HG02642 (cell line): ENCODE measurements at regions not wholly inside any gene's neighbourhood (a gene's known extent, or its start where the extent isn't known, plus 50 kb on each side); places are given as distances from the start of the nearest gene placed in this dataset.

Experiments
- ATAC-seq: cut with Tn5 transposase; IDR thresholded peaks from one replicate; pipeline ENCODE4 v1.9.1; 2021; ENCODE audit warnings: mild to moderate bottlenecking; ENCODE audit not compliant: unreplicated experiment, poor library complexity

GRCh38 chr20:60124776-60125381 is 166.7 kb downstream of the CDH26 start:
- ATAC-seq: no peak

DNA sequence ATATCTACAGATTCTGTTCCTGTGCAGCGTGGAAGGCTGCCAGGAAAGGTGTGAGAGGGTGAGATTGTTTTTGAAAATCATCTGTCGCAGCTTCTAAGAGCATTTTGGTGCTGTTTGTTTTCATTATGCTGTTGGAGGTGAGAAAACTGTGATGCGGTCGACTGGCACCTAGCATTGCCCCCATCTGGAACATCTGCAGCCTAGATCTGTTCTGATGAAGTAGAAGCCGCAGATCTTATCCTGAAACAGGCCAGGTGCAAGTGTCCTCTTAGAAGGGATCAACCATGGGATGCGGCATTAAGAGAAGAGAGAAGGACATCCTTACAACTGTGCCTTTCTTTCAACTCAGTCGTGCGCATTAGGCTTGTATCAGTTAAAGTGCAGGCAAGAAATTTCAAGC is 167.3 kb downstream of the CDH26 start:
- ATAC-seq: no peak

GRCh38 chr20:60126975-60127374 is 168.8 kb downstream of the CDH26 start:
- no peak for ATAC-seq

- ATAC-seq: no peak
These were observed 173.2 kb downstream of the CDH26 start for GRCh38 chr20:60131375-60131774.

DNA sequence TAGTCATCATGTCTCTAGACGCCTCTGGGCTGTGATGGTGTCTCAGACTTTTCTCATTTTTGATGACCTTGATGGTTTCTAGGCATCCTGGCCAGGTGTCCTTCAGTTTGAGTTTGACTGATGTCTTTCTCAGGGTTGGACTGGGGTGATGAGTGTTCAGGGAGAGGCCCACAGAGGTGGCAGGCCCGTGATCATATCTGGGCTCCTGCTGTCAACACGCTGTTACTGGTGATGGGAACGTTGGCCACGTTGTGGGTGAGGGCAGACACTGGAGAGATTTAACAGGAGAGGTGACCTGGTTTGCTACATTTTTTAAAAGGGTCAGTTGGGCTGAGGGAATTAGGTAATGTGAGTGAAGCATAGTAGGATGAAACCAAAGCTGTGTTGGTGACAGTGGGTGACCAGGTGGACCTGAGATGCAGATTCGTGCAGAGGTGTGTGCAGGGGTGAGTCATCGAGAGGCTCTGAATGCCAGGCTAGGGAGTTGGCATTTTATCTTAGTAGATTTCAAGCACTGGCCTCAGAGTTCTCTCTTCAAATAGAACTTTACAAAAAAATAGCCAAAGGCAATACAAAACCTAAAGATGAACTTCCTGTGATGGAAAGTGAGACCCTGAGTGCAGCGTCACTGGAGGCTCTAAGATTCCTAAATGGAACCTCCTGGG is 174.1 kb downstream of the CDH26 start:
- ATAC-seq: no peak

GRCh38 chr20:60132827-60133670 is 174.8 kb downstream of the CDH26 start:
- no peak for ATAC-seq

- no peak for ATAC-seq
These were observed 177.1 kb downstream of the CDH26 start for GRCh38 chr20:60135276-60135675.

DNA sequence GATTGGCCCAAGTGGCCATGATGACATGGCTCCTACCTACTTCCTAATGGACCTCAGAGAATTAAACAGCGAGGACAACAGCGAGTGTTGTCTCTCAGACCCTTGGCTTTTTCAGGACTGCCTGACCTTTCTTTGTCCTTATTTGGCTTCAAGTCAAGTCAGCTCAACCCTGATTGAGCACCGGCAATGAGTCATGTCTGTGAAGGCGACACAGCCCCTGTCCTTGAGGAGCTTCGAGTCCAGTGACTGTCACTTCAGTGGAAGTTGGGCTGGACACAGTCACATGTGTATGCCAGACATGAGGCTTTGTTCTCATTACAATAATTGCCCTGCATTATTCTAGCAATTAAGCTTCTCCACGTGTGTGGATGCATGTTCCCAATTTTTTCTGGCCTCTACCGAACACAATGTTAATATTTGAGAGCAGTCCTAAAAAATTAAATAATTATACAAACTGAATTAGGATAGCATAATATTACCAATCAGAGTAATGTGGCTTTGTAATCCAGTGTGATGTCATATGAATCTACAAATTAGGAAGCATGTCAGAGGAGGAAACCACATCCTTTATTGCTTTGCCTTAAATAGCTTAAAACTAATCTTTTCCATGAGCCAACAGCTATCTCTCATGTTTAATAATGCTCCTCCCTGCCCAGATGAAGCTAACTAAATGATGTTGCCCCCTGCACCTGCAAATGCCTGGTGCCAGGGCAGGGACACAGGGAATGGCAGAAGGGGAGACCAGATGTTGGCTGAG is 178.6 kb downstream of the CDH26 start:
- ATAC-seq: no peak

- no peak for ATAC-seq
These were observed 179.5 kb downstream of the CDH26 start for GRCh38 chr20:60137657-60138245.

- ATAC-seq: no peak
These were observed 180.3 kb downstream of the CDH26 start for GRCh38 chr20:60138256-60139220.

- ATAC-seq: no peak
These were observed 181.6 kb downstream of the CDH26 start for GRCh38 chr20:60139663-60140446.

GRCh38 chr20:60142587-60142986 is 184.4 kb downstream of the CDH26 start:
- ATAC-seq: no peak

- no peak for ATAC-seq
These were observed 185.1 kb downstream of the CDH26 start for GRCh38 chr20:60143261-60143842.

DNA sequence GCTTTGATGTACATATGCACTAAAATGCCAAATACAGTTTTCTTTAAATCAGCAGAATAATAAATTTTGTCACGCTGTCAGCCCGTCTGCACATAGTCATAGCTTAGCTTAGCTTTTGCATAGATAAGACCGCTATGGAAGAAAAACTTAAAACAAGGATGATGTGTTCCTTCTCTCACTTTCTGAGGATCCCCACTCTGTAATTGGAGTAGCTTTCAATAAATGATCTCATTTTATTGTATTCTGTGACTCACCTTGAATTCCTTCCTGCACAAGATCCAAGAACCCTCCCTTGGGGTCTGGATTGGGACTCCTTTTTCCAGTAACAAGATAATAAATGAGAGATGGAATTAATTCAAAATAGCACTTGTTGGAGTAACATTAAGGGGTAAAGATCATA is 186.2 kb downstream of the CDH26 start:
- no peak for ATAC-seq

GRCh38 chr20:60144974-60145527 is 186.8 kb downstream of the CDH26 start:
- ATAC-seq: no peak

- ATAC-seq: no peak
These were observed 188.8 kb downstream of the CDH26 start for GRCh38 chr20:60147004-60147403.

GRCh38 chr20:60148885-60149284 is 190.7 kb downstream of the CDH26 start:
- no peak for ATAC-seq

- no peak for ATAC-seq
These were observed 194.6 kb downstream of the CDH26 start for GRCh38 chr20:60152792-60153191.
